Lower lobe of right lung (tissue), 2 donors: ENCODE measurements at regions not wholly inside any gene's neighbourhood (a gene's known extent, or its start where the extent isn't known, plus 50 kb on each side); places are given as distances from the start of the nearest gene placed in this dataset.

Source experiments
- ATAC-seq, 2 donors: fragments of 200-7000 bp; cut with Tn5 transposase; one replicate each; pipeline ENCODE4 v1.9.1; 2020 to 2022; ENCODE audit warnings: mild to moderate bottlenecking in 2 of 2, moderate library complexity in 2 of 2
- DNase-seq: peaks from one replicate; pipeline ENCODE4 v3.0.0-alpha.2; 2020
- H3K27ac ChIP-seq: fragments of 200-600 bp; one replicate; pipeline ENCODE4 v1.8.0; 2022
- H3K27me3 ChIP-seq: fragments of 200-600 bp; one replicate; pipeline ENCODE4 v1.8.0; 2022; ENCODE audit warnings: low read depth
- H3K36me3 ChIP-seq: fragments of 200-600 bp; one replicate; pipeline ENCODE4 v1.8.0; 2022; ENCODE audit warnings: mild to moderate bottlenecking
- H3K4me1 ChIP-seq: fragments of 200-600 bp; one replicate; pipeline ENCODE4 v1.8.0; 2022
- H3K4me3 ChIP-seq: fragments of 200-600 bp; one replicate; pipeline ENCODE4 v1.8.0; 2022; ENCODE audit warnings: mild to moderate bottlenecking
- H3K9me3 ChIP-seq: fragments of 200-600 bp; one replicate; pipeline ENCODE4 v1.8.0; 2022
- intact Hi-C: fragments of 100-400 bp; cut with DNase I; formaldehyde crosslinking; loops from one replicate; pipeline ENCODE4 v1.11.0; 2022
- TF ChIP-seq, protein P1 (sequence below): fragments of 200-600 bp; IDR thresholded peaks from one replicate; pipeline ENCODE4 v1.8.0; 2022; ENCODE audit warnings: antibody characterized with exemption, mild to moderate bottlenecking
- donor health status: DM: no; HTN: yes; CAD: no; lungs with severe emphysema.

GRCh38 chr6:168129292-168130167 lies 50.5 kb upstream of the FRMD1 start:
- Histone ChIP-seq H3K4me3 (no peak overlapping the region), H3K9me3 (no peaks in the 10 kb centered on the region), H3K36me3 (no peaks in the 10 kb centered on the region), H3K27me3 (peaks cover 11% of the 10 kb centered on the region), H3K27ac (no peak overlapping the region), H3K4me1 (peaks cover 4% of the 10 kb centered on the region)
- DNase-seq (no peak), ATAC-seq (no peak)
- intact Hi-C loops = loop anchor here (5.0 kb wide), 1 partner anchor 217 kb away; no protein-coding TSS in a partner anchor
- TF ChIP-seq, protein P1, sequence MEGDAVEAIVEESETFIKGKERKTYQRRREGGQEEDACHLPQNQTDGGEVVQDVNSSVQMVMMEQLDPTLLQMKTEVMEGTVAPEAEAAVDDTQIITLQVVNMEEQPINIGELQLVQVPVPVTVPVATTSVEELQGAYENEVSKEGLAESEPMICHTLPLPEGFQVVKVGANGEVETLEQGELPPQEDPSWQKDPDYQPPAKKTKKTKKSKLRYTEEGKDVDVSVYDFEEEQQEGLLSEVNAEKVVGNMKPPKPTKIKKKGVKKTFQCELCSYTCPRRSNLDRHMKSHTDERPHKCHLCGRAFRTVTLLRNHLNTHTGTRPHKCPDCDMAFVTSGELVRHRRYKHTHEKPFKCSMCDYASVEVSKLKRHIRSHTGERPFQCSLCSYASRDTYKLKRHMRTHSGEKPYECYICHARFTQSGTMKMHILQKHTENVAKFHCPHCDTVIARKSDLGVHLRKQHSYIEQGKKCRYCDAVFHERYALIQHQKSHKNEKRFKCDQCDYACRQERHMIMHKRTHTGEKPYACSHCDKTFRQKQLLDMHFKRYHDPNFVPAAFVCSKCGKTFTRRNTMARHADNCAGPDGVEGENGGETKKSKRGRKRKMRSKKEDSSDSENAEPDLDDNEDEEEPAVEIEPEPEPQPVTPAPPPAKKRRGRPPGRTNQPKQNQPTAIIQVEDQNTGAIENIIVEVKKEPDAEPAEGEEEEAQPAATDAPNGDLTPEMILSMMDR = no peak

- Histone ChIP-seq H3K4me1 (peaks cover 4% of the 10 kb centered on the region), H3K36me3 (no peaks in the 10 kb centered on the region), H3K9me3 (no peaks in the 10 kb centered on the region), H3K27ac (no peak overlapping the region), H3K4me3 (no peak overlapping the region), H3K27me3 (peaks cover 11% of the 10 kb centered on the region)
- ATAC-seq (no peak), DNase-seq (no peak)
- intact Hi-C loops = no loop called here
- TF ChIP-seq, protein P1 = no peak
Observed at GRCh38 chr6:168128631-168129291, 49.7 kb upstream of the FRMD1 start.
